HepG2 (cell line): ENCODE measurements at regions not wholly inside any gene's neighbourhood (a gene's known extent, or its start where the extent isn't known, plus 50 kb on each side); places are given as distances from the start of the nearest gene placed in this dataset.

Experiments used
- ATAC-seq: fragments of 200-7000 bp; cut with Tn5 transposase; 3 replicates; pipeline ENCODE4 v1.9.1; 2020; ENCODE audit warnings: mild to moderate bottlenecking, moderate library complexity
- BruUV-seq: library from RNA; stranded (reverse); fragments of 400-500 nt; replicated peaks from 2 replicates; lab custom pipeline; 2021; lab: Mats Ljungman, UMichigan
- CTCF ChIA-PET: fragments of 300-600 bp; formaldehyde crosslinking; extraction: SDS; loops from one replicate; lab custom pipeline; 2021; ENCODE audit warnings: low total read pairs, inconsistent platforms, low intra/inter-chr PET ratio; lab: Yijun Ruan, JAX
- POLR2A ChIA-PET: fragments of 350-600 bp; sonication (Branson Sonifier 250); formaldehyde crosslinking; loops from one replicate; lab custom pipeline; 2020; ENCODE audit warnings: antibody characterized with exemption, inconsistent platforms; lab: Yijun Ruan, JAX
- DNase-seq: peaks from one replicate; pipeline ENCODE4 v3.0.0-alpha.2; 2015; ENCODE audit warnings: low spot score
- FAIRE-seq: peaks from 3 replicates; lab custom pipeline; 2011; peaks lifted over from hg19 to GRCh38; lab: Jason Lieb, UNC
- H2AFZ ChIP-seq: one replicate; pipeline ENCODE4 v1.6.1; 2011; ENCODE audit warnings: low read length, inconsistent platforms
- H3K27ac ChIP-seq: fragments of 300-600 bp; 3 replicates; pipeline ENCODE4 v1.8.0; 2011; ENCODE audit warnings: mixed run types, mild to moderate bottlenecking, mixed read lengths, low read length, inconsistent platforms; ENCODE audit not compliant: insufficient read depth; ENCODE audit errors: extremely low read length
- H3K27me3 ChIP-seq, 2 experiments: fragments of 200-600 bp in 1 of 2; 2 replicates in 1 of 2; 3 replicates in 1 of 2; pipeline versions ENCODE4 v1.6.0 to v1.8.0; 2011; ENCODE audit warnings: low read length in 2 of 2, mild to moderate bottlenecking in 2 of 2, moderate library complexity in 2 of 2, inconsistent platforms in 1 of 2; ENCODE audit not compliant: insufficient read depth in 2 of 2, control insufficient read depth in 1 of 2
- H3K36me3 ChIP-seq, 2 experiments: fragments of 200-600 bp in 1 of 2; replicated peaks in 1 of 2; 2 replicates in 1 of 2; 3 replicates in 1 of 2; pipeline versions ENCODE4 v1.5.1 to v1.8.0; 2011; ENCODE audit warnings: low read length in 2 of 2, inconsistent platforms in 1 of 2; ENCODE audit not compliant: insufficient read depth in 2 of 2, control insufficient read depth in 1 of 2
- H3K4me1 ChIP-seq: 2 replicates; pipeline ENCODE4 v1.5.1; 2012; ENCODE audit warnings: low read length, inconsistent platforms; ENCODE audit not compliant: insufficient read depth
- H3K4me2 ChIP-seq: 2 replicates; pipeline ENCODE4 v1.6.0; 2011; ENCODE audit warnings: low read depth, low read length, inconsistent platforms
- H3K4me3 ChIP-seq, 3 experiments: fragments of 200-600 bp in 1 of 3; sonication (generic), shearing (Covaris generic) in 1 of 3; replicated peaks in 1 of 3; 2 replicates each; pipeline ENCODE4 v1.5.1; 2011 to 2016; ENCODE audit warnings: low read length in 3 of 3, inconsistent platforms in 2 of 3, low read depth in 2 of 3, mild to moderate bottlenecking in 2 of 3, control low read depth in 1 of 3, mixed read lengths in 1 of 3; ENCODE audit not compliant: insufficient read depth in 1 of 3
- H3K79me2 ChIP-seq: one replicate; pipeline ENCODE4 v1.6.1; 2011; ENCODE audit warnings: low read length, inconsistent platforms; ENCODE audit not compliant: insufficient read depth
- H3K9ac ChIP-seq: 2 replicates; pipeline ENCODE4 v1.6.0; 2011; ENCODE audit warnings: mild to moderate bottlenecking, low read depth, low read length, inconsistent platforms; ENCODE audit not compliant: insufficient read depth
- H3K9me3 ChIP-seq: 2 replicates; pipeline ENCODE4 v1.5.1; 2012; ENCODE audit warnings: mild to moderate bottlenecking, low read length
- H4K20me1 ChIP-seq: 2 replicates; pipeline ENCODE4 v1.6.0; 2011; ENCODE audit warnings: inconsistent platforms, mild to moderate bottlenecking, low read length, moderate library complexity; ENCODE audit not compliant: insufficient read depth
- ASH2L ChIP-seq: fragments of 300-600, 200-600 bp; sonication (generic); IDR thresholded peaks from 2 replicates; pipeline ENCODE4 v1.7.0; 2017; ENCODE audit warnings: low read depth, mild to moderate bottlenecking, moderate library complexity, mixed read lengths, low read length; ENCODE audit not compliant: insufficient read length
- DMAP1 ChIP-seq: IDR thresholded peaks from 2 replicates; pipeline ENCODE4 v1.6.1; 2016
- DZIP1 ChIP-seq: sonication (generic); formaldehyde crosslinking; IDR thresholded peaks from 2 replicates; pipeline ENCODE4 v1.5.0; 2020; ENCODE audit warnings: mild to moderate bottlenecking, missing genetic modification reagents
- ELK4 ChIP-seq: sonication (generic); formaldehyde crosslinking; IDR thresholded peaks from 2 replicates; pipeline ENCODE4 v1.9.0; 2021; ENCODE audit warnings: missing genetic modification reagents, borderline replicate concordance
- MLXIP ChIP-seq: sonication (generic); formaldehyde crosslinking; IDR thresholded peaks from 2 replicates; pipeline ENCODE4 v1.9.0; 2021; ENCODE audit warnings: missing genetic modification reagents, borderline replicate concordance
- NCOR1 ChIP-seq: fragments of 200-600 bp; sonication (generic); IDR thresholded peaks from 2 replicates; pipeline ENCODE4 v1.7.0; 2017; ENCODE audit warnings: antibody characterized with exemption, low read length, borderline replicate concordance
- SNRNP70 ChIP-seq: fragments of 200-400 bp; formaldehyde crosslinking; IDR thresholded peaks from 2 replicates; pipeline ENCODE4 v1.6.1; 2017; ENCODE audit warnings: mild to moderate bottlenecking, low read depth, low read length, moderate library complexity
- SP4 ChIP-seq: sonication (generic); formaldehyde crosslinking; IDR thresholded peaks from 2 replicates; pipeline ENCODE4 v1.8.1; 2023; ENCODE audit warnings: mild to moderate bottlenecking, missing genetic modification reagents
- TBP ChIP-seq: sonication (generic); formaldehyde crosslinking; IDR thresholded peaks from 2 replicates; pipeline ENCODE4 v1.5.0; 2020; ENCODE audit warnings: missing genetic modification reagents
- ZMAT5 ChIP-seq: sonication (generic); formaldehyde crosslinking; IDR thresholded peaks from 2 replicates; pipeline ENCODE4 v1.5.0; 2020; ENCODE audit warnings: mild to moderate bottlenecking, low read depth, missing genetic modification reagents, borderline replicate concordance
- ZNF333 ChIP-seq: sonication (generic); formaldehyde crosslinking; IDR thresholded peaks from 2 replicates; pipeline ENCODE4 v1.4.0; 2020; ENCODE audit warnings: mild to moderate bottlenecking, missing genetic modification reagents, borderline replicate concordance
- ZNF460 ChIP-seq: sonication (generic); formaldehyde crosslinking; IDR thresholded peaks from 2 replicates; pipeline ENCODE4 v1.5.1; 2020; ENCODE audit warnings: missing genetic modification reagents, mild to moderate bottlenecking, borderline replicate concordance
- ZNF777 ChIP-seq: sonication (generic); formaldehyde crosslinking; IDR thresholded peaks from 2 replicates; pipeline ENCODE4 v1.4.0; 2020; ENCODE audit warnings: missing genetic modification reagents
- WGBS: methylation state at CpG from one replicate; pipeline ENCODE4 v1.1.6; 2017; ENCODE audit warnings: low lambda C conversion rate; 5-methylcytosine and 5-hydroxymethylcytosine counted together
- in situ Hi-C: cut with HindIII; loops from 2 replicates; pipeline ENCODE4 v1.10.0; 2017; ENCODE audit warnings: low pct_unique_long_range_greater_than_20kb; ENCODE audit not compliant: extremely low pct_ligation_motif_present
- intact Hi-C: fragments of 100-400 bp; cut with micrococcal nuclease; formaldehyde crosslinking; loops from one replicate; pipeline ENCODE4 v1.10.0; 2022; ENCODE audit not compliant: unreplicated experiment

- TF ChIP-seq DMAP1 (CRISPR knock-in tag) = no peak
- no peak for TF ChIP-seq ASH2L
- TF ChIP-seq DZIP1 (CRISPR knock-in tag) = no peak
- TF ChIP-seq TBP = no peak
- no peak for TF ChIP-seq SNRNP70
- no peak for TF ChIP-seq SP4 (CRISPR knock-in tag)
- TF ChIP-seq NCOR1 = no peak
- no peak for TF ChIP-seq ZNF333 (CRISPR knock-in tag)
These were observed 303.9 kb upstream of the TBC1D5 start (continued) for GRCh38 chr3:18046131-18046915.

GRCh38 chr3:18044971-18045880 lies 302.8 kb upstream of the TBC1D5 start:
- H3K9ac ChIP-seq = no peak overlapping the region
- POLR2A ChIA-PET = no interaction called here
- no peaks in the 10 kb centered on the region for H4K20me1 ChIP-seq
- no peak for FAIRE-seq
- H3K27ac ChIP-seq = no peak overlapping the region
- no peak for TF ChIP-seq ELK4
- no peak for TF ChIP-seq ZNF777 (CRISPR knock-in tag)
- TF ChIP-seq ZMAT5 (CRISPR knock-in tag) = no peak
- TF ChIP-seq MLXIP = no peak
- TF ChIP-seq ZNF460 (CRISPR knock-in tag) = no peak
- TF ChIP-seq, all 625 proteins: peak for 0
- in situ Hi-C loops (no loop called here), intact Hi-C loops (no loop called here)
- no peak for DNase-seq
- Histone ChIP-seq H3K9me3 (no peaks in the 10 kb centered on the region), H3K4me3 (no peak overlapping the region), H3K27me3 (no peaks in the 10 kb centered on the region), H3K4me2 (no peak overlapping the region), H3K4me1 (no peaks in the 10 kb centered on the region), H3K36me3 (no peaks in the 10 kb centered on the region), H2AFZ (no peak overlapping the region), H3K79me2 (no peaks in the 10 kb centered on the region)
- 5% methylated on average over 2 of the region's 2 CpGs for WGBS
- BruUV-seq = no TSS peak
- CTCF ChIA-PET = no interaction called here
- no peak for ATAC-seq
